ENCODE measurements at regions not wholly inside any gene's neighbourhood (a gene's known extent, or its start where the extent isn't known, plus 50 kb on each side); places are given as distances from the start of the nearest gene placed in this dataset.

- no peak overlapping the region for H3K27ac ChIP-seq (ENCODE audit: low read depth in 1 of 2, low read length in 2 of 2)
- no peaks in the 10 kb centered on the region for H3K27me3 ChIP-seq (ENCODE audit: control insufficient read depth in 4 of 4, insufficient read depth in 4 of 4, low read length in 3 of 4)
- H3K9ac ChIP-seq (ENCODE audit: low read depth in 1 of 2, low read length in 2 of 2) = no peak overlapping the region
- no peaks in the 10 kb centered on the region for H3K36me3 ChIP-seq (ENCODE audit: control insufficient read depth in 4 of 4, insufficient read depth in 3 of 4, low read depth in 1 of 4, low read length in 3 of 4)
- no peaks in the 10 kb centered on the region for H3K4me1 ChIP-seq (ENCODE audit: control insufficient read depth in 4 of 4, insufficient read depth in 4 of 4, low read length in 3 of 4)
- DNase-seq (ENCODE audit: low spot score) = no peak
- H3K9me3 ChIP-seq (ENCODE audit: control insufficient read depth in 4 of 4, low read length in 3 of 4) = no peaks in the 10 kb centered on the region
- TF ChIP-seq EGR1 (IDR thresholded peaks at IDR 0.05; ENCODE audit: low read depth in 2 of 2) = no peak
- TF ChIP-seq, protein P1, sequence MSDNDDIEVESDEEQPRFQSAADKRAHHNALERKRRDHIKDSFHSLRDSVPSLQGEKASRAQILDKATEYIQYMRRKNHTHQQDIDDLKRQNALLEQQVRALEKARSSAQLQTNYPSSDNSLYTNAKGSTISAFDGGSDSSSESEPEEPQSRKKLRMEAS (IDR thresholded peaks at IDR 0.05) = no peak
- TF ChIP-seq NR2F2 (IDR thresholded peaks at IDR 0.05) = no peak
- TF ChIP-seq RXRA (IDR thresholded peaks at IDR 0.05) = no peak
- TF ChIP-seq RAD21 (IDR thresholded peaks at IDR 0.05) = no peak
- TF ChIP-seq JUND (IDR thresholded peaks at IDR 0.05) = no peak
- TF ChIP-seq GABPA (IDR thresholded peaks at IDR 0.05 in 1 of 2, conservative IDR thresholded peaks at IDR 0.05 in 1 of 2) = no peak
- TF ChIP-seq ATF3 (IDR thresholded peaks at IDR 0.05) = no peak
- no peak for TF ChIP-seq FOXA1 (IDR thresholded peaks at IDR 0.05)
- no peak for TF ChIP-seq YY1 (IDR thresholded peaks at IDR 0.05)
- TF ChIP-seq FOXA2 (IDR thresholded peaks at IDR 0.05) = no peak
- TF ChIP-seq ZBTB33 (IDR thresholded peaks at IDR 0.05) = no peak
- TF ChIP-seq TAF1 (conservative IDR thresholded peaks at IDR 0.05) = no peak
- no peak for TF ChIP-seq REST (IDR thresholded peaks at IDR 0.05)
- TF ChIP-seq HNF4G (IDR thresholded peaks at IDR 0.05) = no peak
- no peak for TF ChIP-seq HNF4A (conservative IDR thresholded peaks at IDR 0.05)
- no peak for TF ChIP-seq SP1 (IDR thresholded peaks at IDR 0.05)
- TF ChIP-seq, protein P2, sequence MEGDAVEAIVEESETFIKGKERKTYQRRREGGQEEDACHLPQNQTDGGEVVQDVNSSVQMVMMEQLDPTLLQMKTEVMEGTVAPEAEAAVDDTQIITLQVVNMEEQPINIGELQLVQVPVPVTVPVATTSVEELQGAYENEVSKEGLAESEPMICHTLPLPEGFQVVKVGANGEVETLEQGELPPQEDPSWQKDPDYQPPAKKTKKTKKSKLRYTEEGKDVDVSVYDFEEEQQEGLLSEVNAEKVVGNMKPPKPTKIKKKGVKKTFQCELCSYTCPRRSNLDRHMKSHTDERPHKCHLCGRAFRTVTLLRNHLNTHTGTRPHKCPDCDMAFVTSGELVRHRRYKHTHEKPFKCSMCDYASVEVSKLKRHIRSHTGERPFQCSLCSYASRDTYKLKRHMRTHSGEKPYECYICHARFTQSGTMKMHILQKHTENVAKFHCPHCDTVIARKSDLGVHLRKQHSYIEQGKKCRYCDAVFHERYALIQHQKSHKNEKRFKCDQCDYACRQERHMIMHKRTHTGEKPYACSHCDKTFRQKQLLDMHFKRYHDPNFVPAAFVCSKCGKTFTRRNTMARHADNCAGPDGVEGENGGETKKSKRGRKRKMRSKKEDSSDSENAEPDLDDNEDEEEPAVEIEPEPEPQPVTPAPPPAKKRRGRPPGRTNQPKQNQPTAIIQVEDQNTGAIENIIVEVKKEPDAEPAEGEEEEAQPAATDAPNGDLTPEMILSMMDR (IDR thresholded peaks at IDR 0.05; ENCODE audit: low read depth, low read length, missing input control) = no peak
- H3K4me3 ChIP-seq (ENCODE audit: low read depth in 1 of 3, low read length in 3 of 3) = no peak overlapping the region
- WGBS = 91% methylated on average over 13 of the region's 13 CpGs
Measured at GRCh38 chr3:197367081-197367780, 68.8 kb upstream of the DLG1 start.

Measured in liver (tissue), 8 donors.